GM12878 (cell line): ENCODE measurements at regions not wholly inside any gene's neighbourhood (a gene's known extent, or its start where the extent isn't known, plus 50 kb on each side); places are given as distances from the start of the nearest gene placed in this dataset.

Experiments
- ATAC-seq: fragments of 200-7000 bp; cut with Tn5 transposase; 3 replicates; pipeline ENCODE4 v1.9.1; 2020; ENCODE audit warnings: mild to moderate bottlenecking, moderate library complexity
- BruUV-seq: library from RNA; stranded (reverse); fragments of 400-500 nt; replicated peaks from 2 replicates; lab custom pipeline; 2021; lab: Mats Ljungman, UMichigan
- CTCF ChIA-PET: fragments of 300-600 bp; sonication (Branson Sonifier 250); formaldehyde crosslinking; extraction: SDS; loops from one replicate; lab custom pipeline; 2021; ENCODE audit warnings: inconsistent platforms; lab: Yijun Ruan, JAX
- POLR2A ChIA-PET: fragments of 350-600 bp; formaldehyde crosslinking; extraction: SDS; loops from one replicate; lab custom pipeline; 2021; ENCODE audit warnings: inconsistent platforms; lab: Charles Lee
- RAD21 ChIA-PET: fragments of 300-600 bp; sonication (Branson Sonifier 250); formaldehyde crosslinking; loops from one replicate; lab custom pipeline; 2023; ENCODE audit warnings: antibody characterized with exemption; ENCODE audit not compliant: unreplicated experiment; lab: Charles Lee
- SMC1A ChIA-PET: fragments of 300-600 bp; sonication (Branson Sonifier 250); formaldehyde crosslinking; loops from one replicate; lab custom pipeline; 2023; ENCODE audit not compliant: unreplicated experiment, uncharacterized antibody; lab: Charles Lee
- DNase-seq: peaks from one replicate; pipeline ENCODE4 v3.0.0-alpha.2; 2011; ENCODE audit warnings: low read depth, low spot score
- FAIRE-seq: peaks from 3 replicates; lab custom pipeline; 2011; peaks lifted over from hg19 to GRCh38; lab: Jason Lieb, UNC
- H2AFZ ChIP-seq: 2 replicates; pipeline ENCODE4 v1.6.0; 2011; ENCODE audit warnings: low read depth, low read length, control low read depth; ENCODE audit not compliant: control insufficient read depth
- H3K27ac ChIP-seq: 2 replicates; pipeline ENCODE4 v1.5.1; 2011; ENCODE audit warnings: control low read depth; ENCODE audit not compliant: control insufficient read depth, insufficient read depth
- H3K27me3 ChIP-seq, 2 experiments: replicated peaks in 1 of 2; 2 replicates each; pipeline versions ENCODE4 v1.6.0 to v1.6.1; 2011; ENCODE audit warnings: low read length in 1 of 2; ENCODE audit not compliant: control insufficient read depth in 2 of 2, insufficient read depth in 2 of 2
- H3K36me3 ChIP-seq, 2 experiments: 2 replicates each; pipeline ENCODE4 v1.5.1; 2011; ENCODE audit warnings: low read length in 1 of 2; ENCODE audit not compliant: control insufficient read depth in 2 of 2, insufficient read depth in 2 of 2
- H3K4me1 ChIP-seq: 2 replicates; pipeline ENCODE4 v1.6.1; 2011; ENCODE audit warnings: mild to moderate bottlenecking, low read length, moderate library complexity, mixed read lengths; ENCODE audit not compliant: control insufficient read depth, insufficient read depth
- H3K4me2 ChIP-seq: 2 replicates; pipeline ENCODE4 v1.6.0; 2011; ENCODE audit warnings: control low read depth; ENCODE audit not compliant: control insufficient read depth, insufficient read depth
- H3K4me3 ChIP-seq: fragments of 200-600 bp; sonication (generic); 2 replicates; pipeline ENCODE4 v1.5.1; 2016
- H3K79me2 ChIP-seq: 2 replicates; pipeline ENCODE4 v1.6.0; 2011; ENCODE audit warnings: low read length; ENCODE audit not compliant: control insufficient read depth, insufficient read depth
- H3K9ac ChIP-seq: 2 replicates; pipeline ENCODE4 v1.8.0; 2011; ENCODE audit warnings: low read length, control low read depth, mixed read lengths; ENCODE audit not compliant: control insufficient read depth, insufficient read depth
- H3K9me3 ChIP-seq: replicated peaks from 3 replicates; pipeline ENCODE4 v1.5.1; 2011; ENCODE audit warnings: mild to moderate bottlenecking, low read length; ENCODE audit not compliant: control insufficient read depth, insufficient read depth
- H4K20me1 ChIP-seq: 2 replicates; pipeline ENCODE4 v1.6.0; 2011; ENCODE audit not compliant: control insufficient read depth, insufficient read depth
- BACH1 ChIP-seq: fragments of 450-650 bp; IDR thresholded peaks from 2 replicates; pipeline ENCODE4 v1.6.1; 2017; ENCODE audit warnings: mild to moderate bottlenecking, borderline replicate concordance
- BCL11A ChIP-seq: IDR thresholded peaks from 2 replicates; pipeline ENCODE4 v1.6.1; 2011; ENCODE audit warnings: low read depth, low read length
- EED ChIP-seq: sonication (generic); IDR thresholded peaks from 2 replicates; pipeline ENCODE4 v1.6.1; 2016; ENCODE audit warnings: antibody characterized with exemption, low read depth
- ESRRA ChIP-seq: IDR thresholded peaks from 2 replicates; pipeline ENCODE4 v1.6.1; 2012; ENCODE audit warnings: mild to moderate bottlenecking, low read length, improper control_type of control experiment
- MTA2 ChIP-seq: fragments of 450-650 bp; IDR thresholded peaks from 2 replicates; pipeline ENCODE4 v1.6.1; 2016; ENCODE audit warnings: low read depth, mild to moderate bottlenecking, moderate library complexity
- NFIC ChIP-seq: IDR thresholded peaks from 2 replicates; pipeline ENCODE4 v1.6.1; 2012; ENCODE audit warnings: low read depth, mild to moderate bottlenecking, inconsistent platforms, low read length, moderate library complexity
- SPI1 ChIP-seq: IDR thresholded peaks from 2 replicates; pipeline ENCODE4 v1.6.1; 2011; ENCODE audit warnings: low read depth, mild to moderate bottlenecking, low read length, moderate library complexity, borderline replicate concordance; ENCODE audit not compliant: insufficient read depth
- ZNF274 ChIP-seq: IDR thresholded peaks from one replicate; pipeline ENCODE4 v1.8.0; 2011; ENCODE audit not compliant: insufficient read length, insufficient read depth
- WGBS: methylation state at CpG from one replicate; pipeline ENCODE4 v1.1.6; 2016; ENCODE audit warnings: low lambda C conversion rate; ENCODE audit not compliant: insufficient replicate concordance, insufficient coverage; ENCODE audit errors: missing lambda C conversion rate; 5-methylcytosine and 5-hydroxymethylcytosine counted together
- in situ Hi-C: fragments of 300-500 bp; cut with MboI; formaldehyde crosslinking; loops from 9 replicates; pipeline ENCODE4 v1.14.3; 2018; ENCODE audit warnings: mixed read lengths
- intact Hi-C: fragments of 100-400 bp; cut with micrococcal nuclease; formaldehyde crosslinking; loops from one replicate; pipeline ENCODE4 v1.14.2; 2022; ENCODE audit not compliant: unreplicated experiment

DNA sequence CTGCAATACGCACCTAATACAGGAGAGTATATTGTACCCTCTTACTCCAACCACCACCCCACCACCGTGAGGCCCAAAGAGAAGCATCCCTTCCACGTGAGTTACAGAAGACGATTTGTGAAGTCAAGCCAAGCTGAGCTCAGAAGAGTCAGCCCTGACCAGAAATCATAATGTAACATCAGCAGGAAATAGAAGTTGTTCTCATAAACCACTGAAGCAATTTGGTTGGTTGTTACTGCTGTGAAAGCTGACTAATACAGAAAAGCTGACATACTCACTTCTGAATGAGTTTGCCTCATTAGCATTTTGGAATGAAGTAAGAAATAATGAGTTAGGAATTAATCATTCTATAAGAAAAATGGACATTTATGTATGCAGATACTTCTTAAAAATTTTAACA, 749.4 kb upstream of the SLC10A2 start:
- Histone ChIP-seq H3K27me3 (no peaks in the 10 kb centered on the region), H3K4me2 (no peak overlapping the region), H4K20me1 (no peaks in the 10 kb centered on the region), H3K9me3 (no peaks in the 10 kb centered on the region; the same call in 2 of the 3 replicates), H3K4me3 (no peak overlapping the region), H3K9ac (no peak overlapping the region), H2AFZ (no peak overlapping the region), H3K4me1 (no peaks in the 10 kb centered on the region), H3K79me2 (no peaks in the 10 kb centered on the region)
- ChIA-PET RAD21 (no interaction called here), CTCF (interaction anchor here (0.8 kb wide), 1 partner anchor 866 kb away, joined by 3 read pairs; no protein-coding TSS in a partner anchor), SMC1A (interaction anchor here (0.7 kb wide), 1 partner anchor 50 kb away, joined by 3 read pairs; no protein-coding TSS in a partner anchor)
- in situ Hi-C loops, result no loop called here
- no peak for DNase-seq
- no TSS peak for BruUV-seq
- ATAC-seq, result peak; percentile 83
- no peak for TF ChIP-seq SPI1
- no peak for TF ChIP-seq NFIC
- 0 out of 2 replicates have a peak, but pooled peaks have one; percentile 13 for TF ChIP-seq MTA2
- TF ChIP-seq, all 136 proteins: peak for 1
- intact Hi-C loops, result no loop called here
- POLR2A ChIA-PET, result no interaction called here
- 2% methylated on average over 4 of the region's 4 CpGs for WGBS
- no peak for FAIRE-seq
- Histone ChIP-seq H3K27ac (no peak overlapping the region), H3K36me3 (no peaks in the 10 kb centered on the region)

DNA sequence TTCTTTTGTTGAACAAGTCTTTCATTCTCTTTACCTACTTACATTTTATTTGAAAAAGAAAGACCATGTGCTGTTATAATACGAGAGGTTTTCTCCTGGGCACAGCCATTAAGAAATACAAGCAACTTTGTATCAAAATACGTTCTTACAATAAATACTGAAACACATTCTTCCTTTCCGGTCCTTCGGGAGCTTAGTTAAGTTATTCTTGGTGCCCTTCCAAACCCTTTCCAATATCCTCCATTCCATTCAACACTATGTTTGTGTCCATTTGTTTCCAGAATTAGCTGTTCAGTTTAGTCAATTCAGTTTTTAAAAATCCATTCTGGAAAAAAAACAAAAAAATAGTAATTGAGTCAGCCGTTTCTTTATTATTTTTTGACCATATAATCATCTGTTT, 746.8 kb upstream of the SLC10A2 start:
- Histone ChIP-seq H2AFZ (no peak overlapping the region), H3K27ac (no peak overlapping the region), H3K36me3 (no peaks in the 10 kb centered on the region), H3K4me1 (no peaks in the 10 kb centered on the region), H3K4me2 (no peak overlapping the region), H3K4me3 (no peak overlapping the region), H4K20me1 (no peaks in the 10 kb centered on the region), H3K9me3 (no peaks in the 10 kb centered on the region; the same call in 2 of the 3 replicates), H3K79me2 (no peaks in the 10 kb centered on the region), H3K27me3 (no peaks in the 10 kb centered on the region), H3K9ac (no peak overlapping the region)
- BruUV-seq, result no TSS peak
- in situ Hi-C loops (no loop called here), intact Hi-C loops (no loop called here)
- TF ChIP-seq ESRRA, result no peak
- TF ChIP-seq EED, result no peak
- no peak for TF ChIP-seq ZNF274
- TF ChIP-seq BACH1, result no peak
- no peak for TF ChIP-seq BCL11A
- SMC1A ChIA-PET, result no interaction called here
- no peak for ATAC-seq
- CTCF ChIA-PET, result no interaction called here
- RAD21 ChIA-PET, result no interaction called here
- 36% methylated on average over 5 of the region's 5 CpGs for WGBS
- no peak for DNase-seq
- no peak for FAIRE-seq
- POLR2A ChIA-PET, result no interaction called here
